Suprapubic skin (tissue), 4 donors: ENCODE measurements at regions not wholly inside any gene's neighbourhood (a gene's known extent, or its start where the extent isn't known, plus 50 kb on each side); places are given as distances from the start of the nearest gene placed in this dataset.

Experiments
- EP300 ChIP-seq: sonication (generic); formaldehyde crosslinking; IDR thresholded peaks from one replicate; pipeline ENCODE4 v1.6.1; 2017; ENCODE audit warnings: antibody characterized with exemption
- POLR2A ChIP-seq, 2 donors: fragments of 450-650 bp; IDR thresholded peaks; one replicate each; pipeline ENCODE4 v1.6.1; 2017; ENCODE audit warnings: antibody characterized with exemption in 2 of 2, mild to moderate bottlenecking in 2 of 2, moderate library complexity in 2 of 2
- POLR2AphosphoS5 ChIP-seq, 3 donors: sonication (generic); formaldehyde crosslinking; IDR thresholded peaks; one replicate each; pipeline ENCODE4 v1.6.1; 2017; ENCODE audit warnings: antibody characterized with exemption in 3 of 3
- TF ChIP-seq, protein P1 (sequence below), 2 donors: fragments of 200-600 bp in 1 of 2; fragments of 450-650 bp in 1 of 2; sonication (generic) in 1 of 2; IDR thresholded peaks; one replicate each; pipeline ENCODE4 v1.5.1; 2016 to 2019; ENCODE audit warnings: antibody characterized with exemption in 2 of 2, mild to moderate bottlenecking in 1 of 2, moderate library complexity in 1 of 2

DNA sequence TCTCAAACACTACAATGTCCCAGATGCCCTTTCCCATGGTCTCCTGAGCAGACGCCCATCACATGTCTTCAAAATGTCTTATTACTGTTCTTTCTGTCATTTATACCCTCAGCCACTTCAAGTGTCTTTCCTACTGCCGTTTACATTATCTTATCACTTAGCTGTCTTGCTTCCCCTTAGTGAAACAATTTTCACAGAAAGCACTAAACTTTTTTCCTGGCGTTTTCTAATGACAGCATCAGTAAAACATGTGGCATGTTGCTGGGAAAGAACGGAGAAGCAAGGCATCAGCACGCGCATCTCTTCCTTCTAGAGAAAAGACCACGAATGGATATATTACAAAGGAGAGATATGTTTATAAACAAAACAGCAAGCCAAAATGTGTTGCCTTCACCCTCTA is 189.7 kb upstream of the SLIT2 start:
- TF ChIP-seq, protein P1, sequence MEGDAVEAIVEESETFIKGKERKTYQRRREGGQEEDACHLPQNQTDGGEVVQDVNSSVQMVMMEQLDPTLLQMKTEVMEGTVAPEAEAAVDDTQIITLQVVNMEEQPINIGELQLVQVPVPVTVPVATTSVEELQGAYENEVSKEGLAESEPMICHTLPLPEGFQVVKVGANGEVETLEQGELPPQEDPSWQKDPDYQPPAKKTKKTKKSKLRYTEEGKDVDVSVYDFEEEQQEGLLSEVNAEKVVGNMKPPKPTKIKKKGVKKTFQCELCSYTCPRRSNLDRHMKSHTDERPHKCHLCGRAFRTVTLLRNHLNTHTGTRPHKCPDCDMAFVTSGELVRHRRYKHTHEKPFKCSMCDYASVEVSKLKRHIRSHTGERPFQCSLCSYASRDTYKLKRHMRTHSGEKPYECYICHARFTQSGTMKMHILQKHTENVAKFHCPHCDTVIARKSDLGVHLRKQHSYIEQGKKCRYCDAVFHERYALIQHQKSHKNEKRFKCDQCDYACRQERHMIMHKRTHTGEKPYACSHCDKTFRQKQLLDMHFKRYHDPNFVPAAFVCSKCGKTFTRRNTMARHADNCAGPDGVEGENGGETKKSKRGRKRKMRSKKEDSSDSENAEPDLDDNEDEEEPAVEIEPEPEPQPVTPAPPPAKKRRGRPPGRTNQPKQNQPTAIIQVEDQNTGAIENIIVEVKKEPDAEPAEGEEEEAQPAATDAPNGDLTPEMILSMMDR (IDR thresholded peaks at IDR 0.05): no peak
- TF ChIP-seq POLR2AphosphoS5 (IDR thresholded peaks at IDR 0.05): no peak
- TF ChIP-seq POLR2A (IDR thresholded peaks at IDR 0.05): no peak
- TF ChIP-seq EP300: no peak
